Dermis blood vessel endothelial cell (primary cell): ENCODE measurements at regions not wholly inside any gene's neighbourhood (a gene's known extent, or its start where the extent isn't known, plus 50 kb on each side); places are given as distances from the start of the nearest gene placed in this dataset.
A peak's percentile ranks its signal among the peaks of the same experiment; 100 is the strongest.

ENCODE experiments used
- DNase-seq: peaks from one replicate; pipeline ENCODE4 v3.0.0; 2010

- no peak for DNase-seq
These were observed 59.9 kb upstream of the ODAD2 start for GRCh38 chr10:28058746-28059145.

- peak; percentile 67 for DNase-seq
These were observed 55.5 kb upstream of the ODAD2 start for GRCh38 chr10:28054228-28054860.

GRCh38 chr10:28049286-28049685 lies 50.4 kb upstream of the ODAD2 start:
- no peak for DNase-seq
